ENCODE measurements at regions not wholly inside any gene's neighbourhood (a gene's known extent, or its start where the extent isn't known, plus 50 kb on each side); places are given as distances from the start of the nearest gene placed in this dataset.
"Not testable (repeated sequence)": the region's sequence is repeated elsewhere in the genome, so short reads cannot be mapped to it uniquely, and the experiment has no call there.

- TF ChIP-seq CTCF (IDR thresholded peaks at IDR 0.05; ENCODE audit: low read length); EZH2 (IDR thresholded peaks at IDR 0.05; ENCODE audit: borderline replicate concordance, low read length): not testable (repeated sequence)
Measured at GRCh38 chr12:8351073-8351472, 104.7 kb upstream of the CLEC6A start.
